Gastrocnemius medialis (tissue), 4 donors: ENCODE measurements at regions not wholly inside any gene's neighbourhood (a gene's known extent, or its start where the extent isn't known, plus 50 kb on each side); places are given as distances from the start of the nearest gene placed in this dataset.

Source experiments
- POLR2A ChIP-seq, 2 donors: fragments of 450-650 bp; IDR thresholded peaks; one replicate each; pipeline ENCODE4 v1.6.1; 2017; ENCODE audit warnings: antibody characterized with exemption in 2 of 2, mild to moderate bottlenecking in 2 of 2, moderate library complexity in 2 of 2
- TF ChIP-seq, protein P1 (sequence below), 5 experiments: fragments of 450-650 bp in 3 of 5; fragments of 200-600 bp in 2 of 5; sonication (generic) in 2 of 5; IDR thresholded peaks in 4 of 5; conservative IDR thresholded peaks in 1 of 5; 1 replicate in 4 of 5; 2 replicates in 1 of 5; pipeline ENCODE4 v1.5.1; 2016 to 2019; ENCODE audit warnings: antibody characterized with exemption in 5 of 5, mild to moderate bottlenecking in 3 of 5, moderate library complexity in 3 of 5

DNA sequence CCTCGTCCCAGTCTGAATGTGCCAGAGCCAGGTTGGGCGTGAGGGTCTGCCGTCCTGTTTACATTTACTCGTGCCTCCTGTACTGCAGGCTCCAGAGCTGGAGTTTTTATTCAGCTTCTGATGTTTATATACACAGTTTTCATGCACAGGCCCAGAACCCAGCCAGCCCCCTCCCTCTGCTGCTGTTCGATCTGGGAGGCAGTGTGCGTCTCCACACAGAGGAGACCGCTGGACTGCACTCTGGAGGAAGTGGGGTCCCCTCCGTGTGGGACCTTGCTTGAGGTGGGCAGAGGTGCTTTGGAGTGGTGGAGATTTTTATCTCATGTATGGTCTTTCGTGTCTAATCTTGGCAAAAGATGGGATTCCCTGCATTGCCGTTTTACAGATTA is 90.6 kb downstream of the GLI2 start:
- TF ChIP-seq, protein P1, sequence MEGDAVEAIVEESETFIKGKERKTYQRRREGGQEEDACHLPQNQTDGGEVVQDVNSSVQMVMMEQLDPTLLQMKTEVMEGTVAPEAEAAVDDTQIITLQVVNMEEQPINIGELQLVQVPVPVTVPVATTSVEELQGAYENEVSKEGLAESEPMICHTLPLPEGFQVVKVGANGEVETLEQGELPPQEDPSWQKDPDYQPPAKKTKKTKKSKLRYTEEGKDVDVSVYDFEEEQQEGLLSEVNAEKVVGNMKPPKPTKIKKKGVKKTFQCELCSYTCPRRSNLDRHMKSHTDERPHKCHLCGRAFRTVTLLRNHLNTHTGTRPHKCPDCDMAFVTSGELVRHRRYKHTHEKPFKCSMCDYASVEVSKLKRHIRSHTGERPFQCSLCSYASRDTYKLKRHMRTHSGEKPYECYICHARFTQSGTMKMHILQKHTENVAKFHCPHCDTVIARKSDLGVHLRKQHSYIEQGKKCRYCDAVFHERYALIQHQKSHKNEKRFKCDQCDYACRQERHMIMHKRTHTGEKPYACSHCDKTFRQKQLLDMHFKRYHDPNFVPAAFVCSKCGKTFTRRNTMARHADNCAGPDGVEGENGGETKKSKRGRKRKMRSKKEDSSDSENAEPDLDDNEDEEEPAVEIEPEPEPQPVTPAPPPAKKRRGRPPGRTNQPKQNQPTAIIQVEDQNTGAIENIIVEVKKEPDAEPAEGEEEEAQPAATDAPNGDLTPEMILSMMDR (IDR thresholded peaks at IDR 0.05 in 4 of 5, conservative IDR thresholded peaks at IDR 0.05 in 1 of 5), result no peak
- no peak for TF ChIP-seq POLR2A (IDR thresholded peaks at IDR 0.05)
